Suppressor macrophage (primary cell): ENCODE measurements at regions not wholly inside any gene's neighbourhood (a gene's known extent, or its start where the extent isn't known, plus 50 kb on each side); places are given as distances from the start of the nearest gene placed in this dataset.
A peak's percentile ranks its signal among the peaks of the same experiment; 100 is the strongest.

Experiments used
- DNase-seq, 4 experiments: peaks; one replicate each; pipeline ENCODE4 v3.0.0-alpha.2; 2020 to 2022

DNA sequence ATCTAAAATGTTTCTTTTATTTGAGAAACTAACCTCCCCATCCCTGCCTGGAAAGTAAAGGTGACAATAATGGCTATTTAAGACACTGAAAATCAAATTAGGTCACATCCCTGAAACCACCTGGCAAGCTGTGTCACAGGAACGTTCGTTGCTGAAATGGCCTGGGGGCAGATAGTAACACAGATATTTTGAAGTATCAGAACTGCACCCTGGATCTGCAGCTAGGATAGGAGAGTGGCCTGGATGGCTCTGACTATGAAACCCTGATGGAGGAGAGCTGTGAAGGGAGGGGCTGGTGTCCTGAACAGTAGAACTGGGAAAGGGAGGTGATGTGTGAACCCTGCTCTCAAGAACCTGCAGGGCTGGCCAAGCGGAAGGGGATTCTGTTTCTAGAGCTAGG is 648.3 kb upstream of the CFAP20DC start:
- no peak for DNase-seq

DNA sequence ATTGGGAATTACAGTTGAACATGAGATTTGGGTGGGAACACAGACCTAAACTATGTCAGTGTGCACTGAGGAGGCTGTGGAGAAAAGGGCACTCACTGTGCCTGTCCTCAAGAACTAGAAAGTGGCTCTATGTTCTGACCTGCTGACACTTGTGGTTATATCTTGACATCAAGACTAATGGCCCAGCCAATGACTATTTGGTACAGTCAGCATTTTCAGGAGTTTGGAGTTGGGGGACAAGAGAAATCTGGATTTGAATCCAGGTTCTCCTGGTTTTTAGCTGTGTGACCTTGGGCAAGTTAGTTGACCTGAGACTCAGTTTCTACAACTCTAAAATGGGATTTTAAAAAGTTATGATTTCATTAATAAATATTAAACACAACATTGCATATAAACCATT is 647.0 kb upstream of the CFAP20DC start:
- no peak for DNase-seq

- DNase-seq: no peak
Observed at GRCh38 chr3:59695860-59696259, 646.0 kb upstream of the CFAP20DC start.

DNA sequence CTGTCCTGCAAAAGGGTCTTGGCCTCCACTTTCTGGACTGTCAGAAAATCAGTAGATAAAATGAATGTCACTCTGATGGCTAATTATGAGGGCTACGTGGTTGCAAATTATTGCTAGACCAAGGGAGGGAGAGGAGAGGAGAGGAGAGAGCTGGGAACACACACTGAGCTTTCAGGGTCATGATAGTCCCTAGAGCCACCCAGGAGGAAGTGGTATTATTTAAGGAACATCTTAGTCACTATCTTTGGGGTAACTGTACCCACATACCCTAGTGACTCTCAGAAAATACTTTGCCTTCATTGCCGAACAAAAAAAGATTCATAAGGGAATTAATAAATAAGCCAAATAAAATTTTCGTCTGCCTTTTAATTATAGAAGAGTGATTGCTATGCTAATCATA is 642.3 kb upstream of the CFAP20DC start:
- DNase-seq: peak in 3 of 4 experiments; percentile 13 to 40 (median 16)

GRCh38 chr3:59690886-59691285 is 641.1 kb upstream of the CFAP20DC start:
- no peak for DNase-seq

GRCh38 chr3:59688636-59689035 is 638.8 kb upstream of the CFAP20DC start:
- no peak for DNase-seq

DNA sequence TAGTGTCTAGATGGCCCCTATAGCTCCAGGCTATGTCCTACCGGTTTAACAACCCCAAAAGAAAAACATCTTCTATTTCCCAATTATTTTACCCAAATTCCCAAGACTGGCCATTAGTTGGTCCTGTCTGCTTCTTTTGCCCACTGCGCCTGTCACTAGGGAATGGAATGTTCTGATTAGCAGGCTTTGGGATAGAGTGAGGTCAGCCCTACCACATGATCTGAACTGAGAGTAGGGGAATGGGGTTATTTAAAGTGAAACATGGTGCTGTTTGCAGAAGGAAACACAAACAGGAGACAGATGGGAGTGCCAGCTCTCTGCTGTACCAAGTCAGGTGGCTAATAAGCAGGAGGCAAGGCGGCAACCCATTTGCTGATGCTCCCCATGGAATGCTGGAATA is 635.6 kb upstream of the CFAP20DC start:
- no peak for DNase-seq

GRCh38 chr3:59684766-59685165 is 634.9 kb upstream of the CFAP20DC start:
- no peak for DNase-seq

DNA sequence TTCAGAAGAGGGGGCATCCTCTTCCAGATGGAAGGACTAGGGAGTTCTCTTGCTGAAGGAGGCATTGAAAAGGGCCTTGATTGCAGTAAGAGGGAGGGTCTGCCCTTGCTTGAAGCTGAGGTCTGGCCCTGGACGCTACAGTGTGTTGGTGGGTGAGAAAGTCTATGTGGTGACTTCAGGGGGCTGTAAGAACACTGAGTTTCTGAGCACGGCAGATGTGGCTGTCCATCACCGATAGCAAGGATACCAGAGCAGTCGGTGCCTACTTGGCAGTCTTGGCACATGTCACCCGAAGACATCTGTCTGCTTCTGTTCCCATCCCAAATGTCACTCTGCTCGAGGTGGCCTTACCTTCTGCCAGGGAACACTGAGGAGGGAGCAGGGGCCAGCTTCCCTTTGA is 631.1 kb upstream of the CFAP20DC start:
- DNase-seq: no peak

GRCh38 chr3:59677747-59678702 is 628.2 kb upstream of the CFAP20DC start:
- DNase-seq: no peak

DNA sequence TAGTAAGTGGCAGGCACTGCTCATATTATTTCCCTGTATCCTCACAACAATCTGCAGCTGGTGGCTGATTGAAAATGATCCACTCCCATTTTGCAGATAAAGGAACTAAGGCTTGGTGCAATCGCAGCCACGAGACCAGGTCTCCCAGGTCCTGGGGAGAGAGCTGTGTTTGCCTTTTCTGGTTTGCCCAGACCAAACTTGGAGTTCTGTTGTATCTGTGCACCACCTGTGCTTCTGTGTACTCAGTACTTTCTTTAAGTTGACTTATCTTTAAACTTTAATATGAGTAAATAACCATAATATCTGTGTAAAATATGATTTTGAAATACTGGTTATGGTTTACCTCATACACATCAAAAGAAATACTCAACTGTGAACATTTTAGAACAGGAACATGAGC is 625.7 kb upstream of the CFAP20DC start:
- no peak for DNase-seq

DNA sequence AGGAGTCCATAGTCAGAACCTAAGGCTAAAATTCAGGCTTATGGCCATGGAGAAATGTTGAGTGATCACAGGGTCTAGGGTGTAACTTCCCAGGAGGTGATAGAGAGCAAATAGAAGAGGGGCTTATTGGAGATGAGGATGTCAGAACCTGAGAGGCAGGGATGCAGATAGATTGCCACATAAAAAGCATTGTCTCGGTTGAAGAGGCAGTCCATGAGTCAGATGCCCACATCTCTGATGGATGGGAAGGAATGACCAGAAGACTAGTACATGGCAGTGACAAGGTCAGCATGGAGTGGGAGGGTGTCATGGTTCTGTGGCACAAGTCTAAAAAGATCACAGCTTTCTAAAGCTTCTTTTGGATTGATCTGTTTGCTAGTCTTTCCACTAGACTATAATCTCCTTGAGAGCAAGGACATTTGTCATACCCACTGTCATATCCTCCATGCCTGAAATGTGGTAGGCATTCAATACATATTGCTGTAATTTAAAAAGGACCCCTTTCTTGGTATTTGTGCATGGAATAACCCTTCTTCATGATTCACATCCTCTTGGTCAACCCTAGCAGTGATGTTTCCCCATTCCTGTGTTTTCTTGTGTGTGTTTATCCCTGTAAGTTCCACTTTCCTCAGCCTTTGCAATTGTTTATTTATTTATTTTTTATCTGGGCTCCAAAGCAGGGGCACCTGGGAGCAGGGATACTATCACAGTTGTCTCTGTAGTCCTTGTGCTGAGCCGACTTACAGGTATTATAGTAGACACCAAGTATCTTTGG is 613.4 kb upstream of the CFAP20DC start:
- DNase-seq: no peak

DNA sequence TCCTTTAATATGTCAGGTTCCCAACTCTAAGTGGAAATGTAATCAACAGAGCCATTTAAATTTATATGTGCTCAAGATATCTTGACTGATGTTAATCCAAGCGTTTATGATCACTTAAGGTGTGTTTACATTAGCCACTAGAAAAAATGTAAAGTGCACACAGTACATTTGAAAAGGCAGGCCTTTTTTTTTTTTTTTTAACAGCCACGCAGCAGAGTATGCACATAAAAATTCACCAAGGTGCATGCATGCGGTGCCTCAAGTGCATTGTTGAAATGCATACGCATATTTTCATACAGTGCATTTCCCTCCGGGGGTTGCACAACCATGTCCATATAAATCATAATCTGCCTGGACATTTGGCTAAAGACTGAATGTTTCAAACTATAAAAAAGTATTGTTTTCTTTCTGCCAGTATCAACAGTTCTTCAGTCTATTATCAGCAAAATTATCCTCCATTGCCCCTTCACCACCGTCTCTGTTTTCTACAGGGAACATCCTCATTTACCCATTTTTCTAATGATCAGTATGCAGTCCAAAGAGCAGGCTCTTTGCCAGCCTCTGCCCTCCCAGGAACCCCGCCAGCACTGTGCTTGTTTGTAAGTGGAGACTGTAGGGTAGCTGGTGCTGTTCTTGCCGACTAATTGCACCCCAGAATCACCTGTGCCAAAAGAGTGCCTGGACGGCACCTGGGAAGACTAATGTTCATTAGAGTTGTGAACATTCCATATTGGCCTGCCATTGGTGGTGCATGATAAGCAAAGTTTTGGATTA is 611.2 kb upstream of the CFAP20DC start:
- DNase-seq: no peak

DNA sequence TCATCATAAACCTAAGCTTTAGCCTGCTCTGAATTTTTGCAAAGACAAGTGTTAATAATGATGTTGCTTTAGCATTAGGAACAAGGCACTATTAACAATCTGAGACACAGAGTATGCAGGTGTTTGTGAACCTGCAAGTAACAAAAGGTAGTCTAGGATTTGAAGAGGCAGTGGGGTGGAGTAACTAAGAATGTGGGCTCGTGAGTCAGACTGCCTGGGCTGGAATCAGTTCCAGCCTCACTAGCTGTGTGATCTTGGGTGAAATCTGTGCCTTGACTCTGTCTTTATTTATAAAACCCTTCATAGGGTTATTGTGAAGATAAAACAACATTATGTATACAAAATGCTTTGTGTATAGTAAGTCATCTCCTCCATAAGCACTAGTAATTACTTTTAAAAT is 610.6 kb upstream of the CFAP20DC start:
- DNase-seq: no peak

DNA sequence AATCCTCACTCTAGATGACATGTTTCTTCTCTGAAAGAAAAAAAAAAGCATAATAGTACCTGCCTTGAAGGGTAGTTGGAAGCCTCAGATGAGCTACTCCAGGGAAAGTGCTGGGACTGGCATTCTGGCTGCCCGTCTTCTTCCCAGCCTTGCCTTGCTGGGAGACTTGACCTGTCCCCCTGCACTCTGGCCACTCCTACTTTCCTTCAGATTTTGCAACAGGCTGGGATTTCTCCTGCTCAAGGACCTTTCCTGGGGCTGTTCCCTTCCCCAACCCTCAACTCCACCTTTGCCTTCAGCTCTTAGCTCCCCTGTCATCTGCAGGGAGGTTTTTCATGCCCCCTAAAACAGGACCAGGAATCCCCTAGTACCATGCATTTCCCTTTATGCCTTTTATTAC is 609.9 kb upstream of the CFAP20DC start:
- DNase-seq: no peak

GRCh38 chr3:59658866-59659265 is 609.0 kb upstream of the CFAP20DC start:
- DNase-seq: no peak

DNA sequence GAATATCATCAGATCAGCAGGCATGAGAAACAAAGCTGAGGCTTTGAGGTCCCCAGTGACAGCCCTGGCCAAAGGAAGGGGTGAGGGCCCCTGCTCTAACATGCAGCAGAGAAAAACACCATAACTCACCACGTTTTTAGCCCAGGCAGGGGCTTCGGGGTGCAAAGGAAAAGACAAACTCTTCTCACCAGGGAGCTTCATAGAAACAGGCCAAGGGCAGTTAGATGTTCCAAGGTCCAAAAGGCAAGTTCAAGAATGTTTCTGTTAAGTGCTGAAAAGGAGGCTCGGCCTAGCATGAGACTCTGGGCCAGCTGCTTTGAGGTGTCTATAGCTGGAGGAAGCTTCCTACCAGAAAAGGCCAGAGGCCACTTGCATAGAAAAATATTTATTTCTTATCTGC is 608.4 kb upstream of the CFAP20DC start:
- no peak for DNase-seq

DNA sequence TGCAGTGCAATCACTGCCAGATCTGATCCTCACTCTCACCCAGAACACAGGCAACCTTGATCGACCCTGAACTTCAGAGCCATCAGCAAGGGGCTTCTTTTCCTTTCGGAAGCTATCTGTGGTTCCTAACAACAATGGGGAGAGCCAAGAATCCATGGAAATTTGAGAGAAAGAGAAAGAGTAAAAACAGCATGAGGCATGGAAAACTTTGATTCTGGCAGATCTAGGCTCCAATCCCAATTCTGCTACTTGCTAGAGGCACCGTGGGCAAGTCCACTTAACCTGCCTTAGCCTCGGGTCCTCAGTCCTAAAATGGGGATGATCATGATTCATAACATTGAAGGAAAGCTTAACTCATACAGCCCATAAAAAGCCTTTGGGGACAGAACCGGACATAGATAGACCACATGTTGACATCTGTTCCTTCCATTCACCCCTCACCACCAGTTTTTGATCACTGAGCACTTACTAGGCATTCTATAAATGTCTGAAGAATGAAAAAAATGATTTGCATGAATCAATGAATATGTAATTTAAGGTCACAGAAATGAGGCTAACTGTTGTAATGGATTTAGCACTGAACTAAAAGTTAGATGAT is 605.7 kb upstream of the CFAP20DC start:
- DNase-seq: no peak

DNA sequence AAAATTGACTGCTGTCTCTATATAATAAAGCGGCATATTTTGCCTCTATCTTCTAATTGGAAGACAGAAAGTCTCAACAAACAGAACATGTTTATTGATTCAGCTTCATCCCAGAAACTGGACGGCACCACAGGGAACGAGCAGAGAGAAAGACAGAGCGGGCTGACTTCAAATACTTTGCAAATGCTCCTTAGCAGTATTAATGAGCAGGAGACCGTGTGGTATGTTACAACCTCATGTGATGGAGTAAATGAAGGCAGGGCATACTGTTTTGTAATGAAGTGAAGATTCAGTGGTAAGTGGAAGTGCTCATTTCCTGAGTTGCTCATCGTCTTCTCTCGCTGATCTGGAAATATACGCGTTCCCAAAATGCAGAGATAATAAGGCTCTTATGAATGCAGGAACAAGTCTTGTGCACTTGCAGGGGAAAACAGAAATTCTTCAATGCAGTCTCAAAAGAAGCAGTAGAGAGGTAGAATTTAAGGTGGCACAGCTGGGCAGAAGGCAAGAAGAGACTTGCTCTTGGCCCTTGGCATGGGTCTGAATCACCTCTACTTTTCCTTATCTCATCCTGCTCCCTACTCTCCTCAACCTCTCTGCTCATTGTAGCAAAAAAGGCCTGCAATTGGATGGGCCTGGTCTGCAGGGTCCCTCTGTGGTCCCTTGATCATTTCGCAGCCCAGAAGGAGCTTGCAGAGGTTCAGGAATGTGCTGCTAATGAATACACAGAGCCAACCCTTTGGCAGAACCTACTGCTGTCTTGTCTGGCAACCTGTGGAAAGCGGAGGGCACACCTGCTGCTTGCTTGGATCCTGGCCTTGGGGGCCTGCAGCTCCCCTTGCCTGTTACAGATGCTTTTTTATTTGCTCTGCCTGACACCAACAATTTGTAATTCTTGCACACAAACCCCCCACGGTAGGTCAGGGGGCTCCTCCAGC is 604.9 kb upstream of the CFAP20DC start:
- peak in 1 of 4 experiments; percentile 6 for DNase-seq

GRCh38 chr3:59654123-59654479 is 604.3 kb upstream of the CFAP20DC start:
- no peak for DNase-seq

GRCh38 chr3:59653405-59654122 is 603.7 kb upstream of the CFAP20DC start:
- no peak for DNase-seq
